GM21381 (cell line): ENCODE measurements at regions not wholly inside any gene's neighbourhood (a gene's known extent, or its start where the extent isn't known, plus 50 kb on each side); places are given as distances from the start of the nearest gene placed in this dataset.
"Not testable (repeated sequence)": the region's sequence is repeated elsewhere in the genome, so short reads cannot be mapped to it uniquely, and the experiment has no call there.

Source experiments
- ATAC-seq: cut with Tn5 transposase; IDR thresholded peaks from one replicate; pipeline ENCODE4 v1.9.1; 2021; ENCODE audit warnings: mild to moderate bottlenecking, moderate library complexity; ENCODE audit not compliant: unreplicated experiment

- ATAC-seq, result no peak
Measured at GRCh38 chr6:169101981-169102380, 151.7 kb downstream of the THBS2 start.

- no peak for ATAC-seq
Measured at GRCh38 chr6:169101036-169101805, 152.4 kb downstream of the THBS2 start.

- no peak for ATAC-seq
Measured at GRCh38 chr6:169099411-169100202, 154.0 kb downstream of the THBS2 start.

- ATAC-seq, result not testable (repeated sequence)
Measured at GRCh38 chr6:169098651-169099050, 155.0 kb downstream of the THBS2 start.

- no peak for ATAC-seq
Measured at GRCh38 chr6:169098116-169098515, 155.5 kb downstream of the THBS2 start.

- ATAC-seq, result no peak
Measured at GRCh38 chr6:169097381-169097959, 156.2 kb downstream of the THBS2 start.

- no peak for ATAC-seq
Measured at GRCh38 chr6:169096388-169096787, 157.3 kb downstream of the THBS2 start.

GRCh38 chr6:169095153-169095552 lies 158.5 kb downstream of the THBS2 start:
- ATAC-seq, result no peak

- ATAC-seq, result no peak
Measured at GRCh38 chr6:169094552-169094950, 159.1 kb downstream of the THBS2 start.

GRCh38 chr6:169093770-169094551 lies 159.7 kb downstream of the THBS2 start:
- ATAC-seq, result no peak

- no peak for ATAC-seq
Measured at GRCh38 chr6:169093066-169093723, 160.5 kb downstream of the THBS2 start.

- ATAC-seq, result peak; percentile 98
Measured at GRCh38 chr6:169092375-169092774, 161.3 kb downstream of the THBS2 start.

- not testable (repeated sequence) for ATAC-seq
Measured at GRCh38 chr6:169090514-169091127, 163.0 kb downstream of the THBS2 start.

- ATAC-seq, result no peak
Measured at GRCh38 chr6:169088762-169089161, 164.9 kb downstream of the THBS2 start.

GRCh38 chr6:169087443-169088041 lies 166.1 kb downstream of the THBS2 start:
- no peak for ATAC-seq

- not testable (repeated sequence) for ATAC-seq
Measured at GRCh38 chr6:169086616-169087015, 167.0 kb downstream of the THBS2 start.

GRCh38 chr6:169086020-169086419 lies 167.6 kb downstream of the THBS2 start:
- no peak for ATAC-seq

GRCh38 chr6:169085466-169085865 lies 168.2 kb downstream of the THBS2 start:
- ATAC-seq, result no peak

- not testable (repeated sequence) for ATAC-seq
Measured at GRCh38 chr6:169084557-169084956, 169.1 kb downstream of the THBS2 start.

GRCh38 chr6:169084067-169084466 lies 169.6 kb downstream of the THBS2 start:
- ATAC-seq, result no peak
